CD4-positive, alpha-beta T cell treated with Interleukin-4 for 4 hours (primary cell): ENCODE measurements at regions not wholly inside any gene's neighbourhood (a gene's known extent, or its start where the extent isn't known, plus 50 kb on each side); places are given as distances from the start of the nearest gene placed in this dataset.

ENCODE experiments used
- DNase-seq: peaks from one replicate; pipeline ENCODE4 v3.0.0-alpha.2; 2020

DNA sequence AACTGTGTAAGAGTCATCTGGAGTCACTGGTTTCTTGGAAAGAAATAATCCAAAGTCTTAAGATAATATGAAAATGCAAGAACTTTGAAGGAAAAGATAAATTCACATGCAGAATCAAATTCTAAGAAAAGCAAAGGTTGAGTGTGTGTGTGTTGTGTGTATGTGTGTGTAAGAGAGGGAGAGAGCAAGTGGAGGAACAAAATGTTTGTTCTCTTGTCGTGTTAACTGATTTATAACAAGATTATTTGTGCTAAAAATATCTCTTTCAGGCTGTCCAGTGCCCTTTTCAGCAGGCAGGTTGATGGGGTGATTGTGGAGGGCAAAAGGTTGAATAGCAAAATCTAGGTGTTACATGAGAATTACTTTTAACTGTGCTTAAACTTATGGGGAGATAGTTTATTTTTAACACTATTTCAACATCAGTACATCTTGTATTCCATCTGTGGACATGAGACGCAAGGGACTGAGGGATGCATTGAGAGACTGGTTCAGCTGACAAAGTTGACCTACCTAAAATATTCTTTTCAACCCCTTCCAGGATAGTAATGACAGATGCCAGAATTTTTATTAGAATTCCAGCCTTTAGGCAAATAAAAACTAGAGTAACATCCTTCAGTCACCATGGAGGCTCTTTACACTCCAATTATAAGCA is 342.4 kb upstream of the CD180 start:
- no peak for DNase-seq

DNA sequence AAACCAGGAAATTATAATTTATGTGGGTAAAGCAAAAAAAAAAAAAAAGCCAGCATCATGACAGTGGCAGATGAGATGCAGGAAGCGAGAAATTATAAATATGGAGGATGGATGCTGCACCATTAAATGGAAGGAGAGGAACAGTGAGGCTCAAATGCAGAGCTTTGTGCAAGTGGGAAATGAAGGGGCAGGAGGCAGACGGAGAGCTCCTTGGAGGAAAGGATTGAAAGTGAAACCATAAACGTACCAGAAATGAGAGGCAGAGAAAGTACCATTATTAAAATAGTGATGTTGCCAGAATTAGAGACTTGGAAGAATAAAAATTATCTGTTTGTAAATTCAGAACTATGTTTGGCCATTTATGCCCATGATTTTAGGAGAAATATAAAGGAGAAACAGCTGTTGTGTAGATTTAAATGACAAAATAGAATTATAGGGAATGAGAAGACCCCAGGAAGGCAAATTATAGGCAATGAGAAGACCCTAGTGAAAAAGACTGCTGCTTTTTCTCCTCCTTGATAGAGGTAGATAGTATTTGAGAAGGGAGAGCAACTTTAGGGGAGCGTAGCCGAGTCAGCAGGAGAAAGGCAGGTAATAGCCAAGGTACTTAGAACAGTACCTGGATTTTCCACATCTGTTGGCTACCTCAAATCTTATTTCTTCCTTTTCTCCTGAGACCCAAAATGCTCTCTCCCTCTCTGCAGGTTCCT is 341.0 kb upstream of the CD180 start:
- DNase-seq = peak; percentile 21

DNA sequence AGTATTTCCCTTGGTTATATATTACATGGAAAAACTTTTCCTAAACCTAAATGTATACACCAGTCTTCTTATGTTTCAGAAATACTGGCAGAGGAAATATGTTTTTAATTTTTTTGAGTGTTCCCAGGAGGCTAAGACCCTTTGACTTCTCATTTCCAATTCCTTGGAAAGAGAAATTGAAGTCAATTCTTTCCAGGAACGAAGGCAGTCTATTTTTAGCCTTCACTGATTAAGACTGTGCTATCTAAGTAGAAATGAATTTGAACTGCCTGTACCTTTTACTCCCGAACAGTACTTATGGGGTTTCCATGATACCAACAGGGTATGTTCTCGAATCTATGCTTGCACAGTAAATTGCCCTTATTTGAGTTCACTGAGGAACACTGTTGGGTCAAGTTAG is 340.3 kb upstream of the CD180 start:
- no peak for DNase-seq

GRCh38 chr5:67530609-67531255 is 334.1 kb upstream of the CD180 start:
- no peak for DNase-seq

DNA sequence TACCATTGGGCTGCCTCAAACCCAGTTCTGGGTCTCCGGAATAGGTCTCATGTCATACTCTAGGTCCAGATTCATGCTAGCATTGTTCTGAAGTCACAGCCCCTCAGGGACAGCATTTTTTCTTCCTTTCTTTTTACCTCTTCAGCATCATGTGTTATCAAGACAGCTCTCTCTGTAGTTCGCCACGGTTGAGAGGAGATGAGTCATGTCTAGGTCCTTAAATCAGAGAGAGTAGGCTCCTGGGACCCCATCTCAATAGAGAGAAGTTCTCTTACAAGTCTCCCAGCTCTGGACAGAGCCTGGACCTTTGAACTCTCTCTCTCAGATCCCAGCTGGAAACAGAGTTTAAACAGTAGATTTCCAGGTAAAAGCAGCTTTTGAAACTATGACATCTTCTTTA is 332.4 kb upstream of the CD180 start:
- no peak for DNase-seq

- DNase-seq = no peak
Observed at GRCh38 chr5:67526793-67527192, 330.2 kb upstream of the CD180 start.

DNA sequence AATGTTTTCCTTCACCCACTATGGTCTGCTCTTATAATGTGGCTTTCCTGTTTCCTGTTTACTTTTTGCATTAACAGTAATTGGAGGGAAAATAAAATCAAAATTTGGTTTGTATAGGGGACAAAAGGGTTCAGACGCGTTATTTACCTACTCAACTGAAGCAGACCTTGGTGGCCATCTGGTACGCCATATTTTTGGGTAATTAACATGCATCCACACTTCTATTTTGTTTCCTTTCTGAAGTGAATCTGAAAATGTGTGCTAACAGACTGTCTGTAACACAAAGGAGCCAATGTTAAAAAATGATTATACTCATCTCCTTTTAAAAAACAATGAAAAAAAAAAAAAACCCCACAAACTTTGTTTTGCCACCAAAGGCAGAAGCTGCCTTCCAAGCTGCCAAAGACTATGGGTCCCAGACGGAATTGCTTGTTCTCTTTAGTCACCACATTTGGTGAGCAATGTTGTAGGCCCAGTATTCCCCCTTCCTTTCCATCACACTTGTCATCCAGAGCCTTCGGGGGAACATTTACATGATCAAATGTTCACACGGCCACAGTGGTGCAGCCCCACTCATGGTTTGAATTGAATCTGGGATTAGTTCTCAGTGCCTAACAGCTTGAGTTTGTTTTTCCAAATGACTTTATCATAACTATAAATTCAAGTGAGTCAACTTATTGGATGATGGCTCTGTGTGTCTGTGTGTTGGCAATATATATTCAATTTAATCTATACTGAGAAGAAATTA is 323.7 kb upstream of the CD180 start:
- DNase-seq = no peak

DNA sequence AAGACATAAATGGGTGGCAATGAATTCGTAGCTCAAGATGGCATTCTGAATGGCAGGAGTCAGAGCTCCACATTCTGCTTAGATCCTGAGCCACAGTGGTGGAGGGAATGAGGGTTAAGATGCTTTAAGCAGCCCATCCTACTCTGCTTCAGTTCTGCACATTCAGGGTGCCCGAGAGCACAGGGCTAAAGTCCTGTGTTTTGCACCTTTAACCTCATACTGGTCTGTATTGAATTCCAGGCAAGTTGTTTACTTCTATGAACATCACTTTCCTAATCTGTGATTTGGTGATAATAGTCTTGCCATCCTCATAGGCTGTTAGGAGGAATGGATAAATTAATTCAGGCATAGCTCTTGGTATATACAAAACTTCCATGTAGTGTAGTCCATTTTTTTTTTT is 321.6 kb upstream of the CD180 start:
- DNase-seq = no peak

DNA sequence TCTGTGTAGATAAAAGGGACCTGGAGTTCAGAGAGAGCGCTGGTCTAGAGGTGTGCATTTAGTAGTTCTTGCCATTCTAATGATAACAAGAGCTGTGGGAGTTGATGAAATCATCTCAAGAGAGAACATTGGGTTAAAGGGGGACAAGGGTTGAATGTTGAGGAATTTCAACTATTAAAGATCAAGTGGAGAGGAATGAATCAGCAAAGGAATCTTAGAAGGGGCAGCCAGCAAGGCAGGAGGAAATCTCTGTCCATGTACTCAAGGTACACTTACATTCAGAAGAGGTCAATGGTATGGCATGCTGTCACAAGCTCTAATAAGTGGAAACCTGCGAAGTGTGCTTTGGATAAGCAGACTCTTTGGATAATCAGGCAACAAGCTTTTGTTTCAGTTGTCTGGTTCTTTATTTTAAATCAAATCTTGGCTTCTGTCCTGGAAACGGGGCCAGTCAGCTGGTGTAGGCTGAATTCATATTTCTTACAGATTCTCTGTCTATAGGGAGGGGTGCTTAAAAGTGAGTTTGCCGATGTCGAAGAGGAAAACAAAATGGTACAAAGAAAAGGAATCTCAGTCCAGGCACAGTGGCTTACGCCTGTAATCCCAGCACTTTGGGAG is 320.5 kb upstream of the CD180 start:
- DNase-seq = no peak

- peak; percentile 11 for DNase-seq
Observed at GRCh38 chr5:67515762-67516161, 319.2 kb upstream of the CD180 start.

- peak; percentile 41 for DNase-seq
Observed at GRCh38 chr5:67515020-67515689, 318.6 kb upstream of the CD180 start.

DNA sequence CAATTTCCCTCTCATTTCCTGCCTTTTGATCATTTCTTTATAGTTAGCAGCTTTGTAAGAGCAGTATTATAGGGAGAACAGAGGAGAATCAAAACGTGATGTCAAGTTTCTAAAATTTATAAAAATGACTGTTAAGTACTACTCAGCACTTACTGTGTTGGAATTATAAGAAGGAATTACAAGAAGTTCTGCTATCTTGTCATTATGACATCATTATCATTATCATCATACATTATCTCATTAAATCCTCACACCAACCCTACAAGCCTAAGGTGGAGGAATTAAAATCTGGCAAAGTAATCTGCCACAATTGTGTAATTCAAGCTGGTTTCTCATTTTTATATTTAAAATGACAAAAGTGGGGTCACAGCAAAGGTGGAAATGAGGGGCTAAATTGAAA is 316.2 kb upstream of the CD180 start:
- no peak for DNase-seq

DNA sequence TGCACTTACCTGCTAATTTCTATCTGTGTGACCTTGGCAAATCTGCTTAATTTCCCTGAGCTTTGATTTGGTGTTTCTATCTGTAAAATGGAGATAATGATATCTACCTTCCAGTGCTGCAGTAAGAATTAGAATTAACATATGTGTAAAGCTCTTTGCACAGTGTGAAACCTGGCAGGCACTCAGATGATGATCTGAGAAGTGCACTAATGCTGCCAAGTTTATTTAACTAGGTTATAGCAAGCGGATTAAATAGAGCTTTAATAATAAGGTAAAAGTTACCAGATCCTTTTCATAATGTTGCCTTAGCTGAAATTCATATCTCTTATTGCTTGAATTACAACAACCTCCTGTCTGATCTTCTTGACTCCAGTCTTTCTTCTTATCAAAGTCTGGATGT is 315.3 kb upstream of the CD180 start:
- no peak for DNase-seq

DNA sequence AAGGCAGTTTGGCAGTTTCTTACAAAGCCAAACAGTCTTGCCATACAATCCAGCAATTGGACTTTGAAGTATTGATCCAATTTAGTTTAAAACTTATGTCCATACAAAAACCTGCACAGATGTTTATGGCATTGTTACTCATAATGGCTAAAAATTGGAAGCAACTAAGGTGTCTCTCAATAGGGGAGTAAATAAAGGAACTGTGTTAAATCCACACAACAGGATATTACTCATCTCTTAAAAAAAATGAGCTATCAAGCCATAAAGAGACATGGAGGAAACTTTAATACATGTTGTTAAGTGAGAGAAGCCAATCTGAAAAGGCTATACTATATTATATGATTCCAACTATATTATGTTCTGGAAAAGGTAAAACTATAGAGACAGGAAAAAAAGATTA is 313.6 kb upstream of the CD180 start:
- DNase-seq = no peak

DNA sequence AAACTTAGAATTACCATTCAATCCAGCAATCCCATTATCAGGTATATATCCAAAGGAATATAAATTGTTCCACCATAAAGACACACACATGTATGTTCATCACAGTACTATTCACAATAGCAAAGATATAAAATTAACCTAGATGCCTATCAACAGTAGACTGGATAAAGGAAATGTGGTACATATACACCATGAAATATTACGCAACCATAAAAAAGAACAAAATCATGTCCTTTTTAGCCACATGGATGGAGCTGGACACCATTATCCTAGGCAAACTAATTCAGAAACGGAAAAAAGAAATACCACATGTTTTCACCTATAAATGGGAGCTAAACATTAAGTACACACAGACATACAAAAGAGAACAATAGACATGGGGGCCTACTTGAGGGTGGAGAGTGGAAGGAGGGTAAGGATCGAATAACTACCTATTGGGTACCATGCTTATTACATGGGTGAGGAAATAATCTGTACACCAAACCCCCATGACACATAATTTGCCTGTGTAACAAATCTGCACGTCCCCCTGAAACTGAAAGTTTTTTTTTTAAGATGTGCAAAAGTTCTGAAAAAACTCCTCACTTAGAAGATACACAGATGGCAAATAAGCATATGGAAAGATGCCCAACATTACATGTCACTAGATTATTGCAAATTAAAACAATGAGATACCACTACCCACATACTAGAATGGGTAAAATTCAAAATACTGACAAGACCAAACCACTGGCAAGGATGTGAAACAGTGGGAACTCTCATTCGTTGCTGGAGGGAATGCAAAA is 313.0 kb upstream of the CD180 start:
- no peak for DNase-seq

- no peak for DNase-seq
Observed at GRCh38 chr5:67506241-67506640, 309.6 kb upstream of the CD180 start.

- DNase-seq = no peak
Observed at GRCh38 chr5:67502951-67503350, 306.4 kb upstream of the CD180 start.

GRCh38 chr5:67496051-67496450 is 299.5 kb upstream of the CD180 start:
- DNase-seq = no peak

GRCh38 chr5:67495072-67495471 is 298.5 kb upstream of the CD180 start:
- DNase-seq = no peak

DNA sequence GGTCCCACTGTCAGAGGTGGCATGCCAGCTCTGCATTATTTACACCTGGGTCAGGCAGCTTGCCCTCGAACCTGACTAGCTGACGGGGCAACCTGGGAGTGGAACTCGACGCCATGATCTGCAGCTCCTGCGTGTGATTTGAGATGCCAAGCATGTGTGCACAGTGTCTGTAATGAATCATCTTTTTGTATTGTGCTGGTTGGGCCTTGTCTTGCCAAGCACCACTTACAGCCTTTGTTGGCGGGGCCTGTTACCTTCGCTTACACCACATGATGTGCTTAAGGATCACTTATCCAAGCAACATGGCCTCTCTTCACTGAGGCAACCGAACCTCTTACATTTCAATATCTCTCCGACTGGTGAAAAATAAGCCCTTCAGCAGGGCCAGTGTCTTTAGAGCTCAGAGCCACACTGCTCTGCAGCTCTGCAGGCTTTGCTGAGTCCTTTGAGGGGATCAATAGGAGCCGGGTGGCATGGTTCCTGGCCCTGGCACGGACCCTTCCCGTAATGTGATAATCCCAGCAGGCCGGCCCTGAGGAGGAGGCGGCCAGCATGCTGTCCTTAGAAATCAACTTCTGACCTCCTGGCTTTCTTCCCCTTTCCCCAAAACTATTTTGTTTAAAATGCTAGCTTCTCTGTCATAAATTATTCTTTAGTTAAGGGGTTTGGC is 297.7 kb upstream of the CD180 start:
- DNase-seq = no peak

DNA sequence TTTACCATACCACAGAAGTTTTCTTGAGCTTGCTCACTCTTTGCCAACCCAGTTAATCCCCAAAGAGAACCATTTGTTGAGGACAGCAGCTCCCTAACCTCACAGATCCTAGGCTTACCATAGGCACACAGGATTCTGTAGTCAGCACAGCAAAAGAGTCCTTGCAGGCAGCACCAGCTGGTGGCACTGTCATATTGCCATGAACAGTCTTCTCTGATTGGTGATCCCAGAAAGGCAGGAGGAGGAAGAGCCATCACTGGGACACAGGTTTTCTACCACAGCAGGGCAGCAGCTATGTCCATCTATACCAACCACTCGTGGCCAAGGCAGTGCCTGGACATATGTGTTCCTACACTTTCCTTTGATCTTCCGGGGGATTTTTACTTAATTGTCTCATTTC is 297.1 kb upstream of the CD180 start:
- no peak for DNase-seq
